ENCODE measurements at regions not wholly inside any gene's neighbourhood (a gene's known extent, or its start where the extent isn't known, plus 50 kb on each side); places are given as distances from the start of the nearest gene placed in this dataset.

- TF ChIP-seq POLR2AphosphoS5 (IDR thresholded peaks at IDR 0.05; ENCODE audit: low read depth) (no peak), NANOG (IDR thresholded peaks at IDR 0.05; ENCODE audit: borderline replicate concordance) (no peak)
- TF ChIP-seq, protein P1, sequence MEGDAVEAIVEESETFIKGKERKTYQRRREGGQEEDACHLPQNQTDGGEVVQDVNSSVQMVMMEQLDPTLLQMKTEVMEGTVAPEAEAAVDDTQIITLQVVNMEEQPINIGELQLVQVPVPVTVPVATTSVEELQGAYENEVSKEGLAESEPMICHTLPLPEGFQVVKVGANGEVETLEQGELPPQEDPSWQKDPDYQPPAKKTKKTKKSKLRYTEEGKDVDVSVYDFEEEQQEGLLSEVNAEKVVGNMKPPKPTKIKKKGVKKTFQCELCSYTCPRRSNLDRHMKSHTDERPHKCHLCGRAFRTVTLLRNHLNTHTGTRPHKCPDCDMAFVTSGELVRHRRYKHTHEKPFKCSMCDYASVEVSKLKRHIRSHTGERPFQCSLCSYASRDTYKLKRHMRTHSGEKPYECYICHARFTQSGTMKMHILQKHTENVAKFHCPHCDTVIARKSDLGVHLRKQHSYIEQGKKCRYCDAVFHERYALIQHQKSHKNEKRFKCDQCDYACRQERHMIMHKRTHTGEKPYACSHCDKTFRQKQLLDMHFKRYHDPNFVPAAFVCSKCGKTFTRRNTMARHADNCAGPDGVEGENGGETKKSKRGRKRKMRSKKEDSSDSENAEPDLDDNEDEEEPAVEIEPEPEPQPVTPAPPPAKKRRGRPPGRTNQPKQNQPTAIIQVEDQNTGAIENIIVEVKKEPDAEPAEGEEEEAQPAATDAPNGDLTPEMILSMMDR (conservative IDR thresholded peaks at IDR 0.05; ENCODE audit: low read depth in 2 of 2) = no peak
- TF ChIP-seq, protein P2, sequence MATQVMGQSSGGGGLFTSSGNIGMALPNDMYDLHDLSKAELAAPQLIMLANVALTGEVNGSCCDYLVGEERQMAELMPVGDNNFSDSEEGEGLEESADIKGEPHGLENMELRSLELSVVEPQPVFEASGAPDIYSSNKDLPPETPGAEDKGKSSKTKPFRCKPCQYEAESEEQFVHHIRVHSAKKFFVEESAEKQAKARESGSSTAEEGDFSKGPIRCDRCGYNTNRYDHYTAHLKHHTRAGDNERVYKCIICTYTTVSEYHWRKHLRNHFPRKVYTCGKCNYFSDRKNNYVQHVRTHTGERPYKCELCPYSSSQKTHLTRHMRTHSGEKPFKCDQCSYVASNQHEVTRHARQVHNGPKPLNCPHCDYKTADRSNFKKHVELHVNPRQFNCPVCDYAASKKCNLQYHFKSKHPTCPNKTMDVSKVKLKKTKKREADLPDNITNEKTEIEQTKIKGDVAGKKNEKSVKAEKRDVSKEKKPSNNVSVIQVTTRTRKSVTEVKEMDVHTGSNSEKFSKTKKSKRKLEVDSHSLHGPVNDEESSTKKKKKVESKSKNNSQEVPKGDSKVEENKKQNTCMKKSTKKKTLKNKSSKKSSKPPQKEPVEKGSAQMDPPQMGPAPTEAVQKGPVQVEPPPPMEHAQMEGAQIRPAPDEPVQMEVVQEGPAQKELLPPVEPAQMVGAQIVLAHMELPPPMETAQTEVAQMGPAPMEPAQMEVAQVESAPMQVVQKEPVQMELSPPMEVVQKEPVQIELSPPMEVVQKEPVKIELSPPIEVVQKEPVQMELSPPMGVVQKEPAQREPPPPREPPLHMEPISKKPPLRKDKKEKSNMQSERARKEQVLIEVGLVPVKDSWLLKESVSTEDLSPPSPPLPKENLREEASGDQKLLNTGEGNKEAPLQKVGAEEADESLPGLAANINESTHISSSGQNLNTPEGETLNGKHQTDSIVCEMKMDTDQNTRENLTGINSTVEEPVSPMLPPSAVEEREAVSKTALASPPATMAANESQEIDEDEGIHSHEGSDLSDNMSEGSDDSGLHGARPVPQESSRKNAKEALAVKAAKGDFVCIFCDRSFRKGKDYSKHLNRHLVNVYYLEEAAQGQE (IDR thresholded peaks at IDR 0.05; ENCODE audit: unreplicated experiment) = no peak
Observed at GRCh38 chr10:7107285-7107684, 303.5 kb downstream of the SFMBT2 start.
